ENCODE measurements at regions not wholly inside any gene's neighbourhood (a gene's known extent, or its start where the extent isn't known, plus 50 kb on each side); places are given as distances from the start of the nearest gene placed in this dataset.
"Not testable (repeated sequence)": the region's sequence is repeated elsewhere in the genome, so short reads cannot be mapped to it uniquely, and the experiment has no call there.

- H3K9ac ChIP-seq (ENCODE audit: low read depth, low read length): no peak overlapping the region
- H3K27me3 ChIP-seq (ENCODE audit: control insufficient read depth, insufficient read depth, low read length): peaks cover 10% of the 10 kb centered on the region
- no peak overlapping the region for H3K4me2 ChIP-seq (ENCODE audit: low read length)
- H3K36me3 ChIP-seq (ENCODE audit: insufficient read depth, low read length): no peaks in the 10 kb centered on the region
- H3K4me3 ChIP-seq (ENCODE audit: low read length): no peak overlapping the region
- H3K4me1 ChIP-seq (ENCODE audit: control insufficient read depth, insufficient read depth, low read length): no peaks in the 10 kb centered on the region
- no peaks in the 10 kb centered on the region for H3K9me3 ChIP-seq (replicated peaks; ENCODE audit: low read length)
Measured at GRCh38 chr3:72082186-72082715, 297.3 kb upstream of the PROK2 start.

DNA sequence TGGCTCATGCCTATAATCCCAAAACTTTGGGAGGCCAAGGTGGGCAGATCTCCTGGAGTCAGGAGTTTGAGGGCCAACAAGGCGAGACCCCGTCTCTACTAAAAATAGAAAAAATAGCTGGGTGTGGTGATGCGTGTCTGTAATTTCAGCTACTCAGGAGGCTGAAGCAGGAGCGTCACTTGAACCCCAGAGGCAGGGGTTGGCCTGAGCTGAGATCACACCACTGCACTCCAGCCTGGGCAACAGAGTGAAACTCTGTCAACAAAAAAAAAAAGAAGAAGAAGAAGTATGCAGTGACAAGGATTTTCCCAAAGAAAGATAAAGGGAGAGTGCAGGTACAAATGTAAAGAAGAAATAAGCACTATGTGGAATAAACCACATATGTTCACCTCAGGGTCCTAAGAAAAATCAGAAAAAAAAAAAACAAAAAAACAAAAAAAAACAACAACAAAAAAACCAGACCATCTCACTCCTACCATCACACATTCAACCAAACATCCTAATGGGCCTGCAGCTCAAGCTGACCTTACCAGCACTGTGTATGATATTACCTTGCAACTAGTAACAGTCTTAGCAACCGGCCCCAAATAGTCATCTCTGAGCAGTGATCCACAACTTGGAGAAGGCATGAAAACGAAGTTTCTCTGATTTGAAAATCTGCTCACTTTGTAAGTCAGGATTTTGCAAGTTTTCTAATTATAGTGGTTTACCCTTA, 296.7 kb upstream of the PROK2 start:
- no peaks in the 10 kb centered on the region for H3K4me1 ChIP-seq (ENCODE audit: control insufficient read depth, insufficient read depth, low read length)

DNA sequence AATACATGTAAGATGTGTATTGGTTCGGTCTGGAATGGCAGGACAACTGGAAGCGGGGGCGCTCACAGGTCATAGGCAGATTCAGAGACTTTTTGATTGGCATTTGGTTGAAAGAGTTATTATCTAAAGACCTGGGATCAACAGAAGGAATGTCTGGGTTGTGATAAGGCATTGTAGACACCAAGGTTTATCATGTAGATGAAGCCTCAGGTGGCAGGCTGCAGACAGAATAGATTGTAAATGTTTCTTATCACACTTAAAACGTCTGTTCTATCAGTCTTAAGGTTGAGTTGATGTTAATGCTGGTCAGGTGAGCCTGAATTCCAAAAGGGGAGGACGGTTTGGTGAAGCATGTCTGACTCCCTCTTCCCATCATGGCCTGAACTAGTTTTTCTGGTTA, 295.9 kb upstream of the PROK2 start:
- H3K4me1 ChIP-seq (ENCODE audit: control insufficient read depth, insufficient read depth, low read length): no peaks in the 10 kb centered on the region
- H3K36me3 ChIP-seq (ENCODE audit: insufficient read depth, low read length): no peaks in the 10 kb centered on the region
- no peak overlapping the region for H3K9ac ChIP-seq (ENCODE audit: low read depth, low read length)
- H3K4me2 ChIP-seq (ENCODE audit: low read length): no peak overlapping the region
- H3K27me3 ChIP-seq (ENCODE audit: control insufficient read depth, insufficient read depth, low read length): peaks cover 9% of the 10 kb centered on the region
- H3K9me3 ChIP-seq (replicated peaks; ENCODE audit: low read length): no peaks in the 10 kb centered on the region
- no peak overlapping the region for H3K4me3 ChIP-seq (ENCODE audit: low read length)

More for the DNA sequence above, 296.7 kb upstream of the PROK2 start:
- no peaks in the 10 kb centered on the region for H3K36me3 ChIP-seq (ENCODE audit: insufficient read depth, low read length)
- H3K4me3 ChIP-seq (ENCODE audit: low read length): no peak overlapping the region
- H3K27me3 ChIP-seq (ENCODE audit: control insufficient read depth, insufficient read depth, low read length): peaks cover 10% of the 10 kb centered on the region
- H3K9ac ChIP-seq (ENCODE audit: low read depth, low read length): no peak overlapping the region
- H3K4me2 ChIP-seq (ENCODE audit: low read length): no peak overlapping the region
- no peaks in the 10 kb centered on the region for H3K9me3 ChIP-seq (replicated peaks; ENCODE audit: low read length)

DNA sequence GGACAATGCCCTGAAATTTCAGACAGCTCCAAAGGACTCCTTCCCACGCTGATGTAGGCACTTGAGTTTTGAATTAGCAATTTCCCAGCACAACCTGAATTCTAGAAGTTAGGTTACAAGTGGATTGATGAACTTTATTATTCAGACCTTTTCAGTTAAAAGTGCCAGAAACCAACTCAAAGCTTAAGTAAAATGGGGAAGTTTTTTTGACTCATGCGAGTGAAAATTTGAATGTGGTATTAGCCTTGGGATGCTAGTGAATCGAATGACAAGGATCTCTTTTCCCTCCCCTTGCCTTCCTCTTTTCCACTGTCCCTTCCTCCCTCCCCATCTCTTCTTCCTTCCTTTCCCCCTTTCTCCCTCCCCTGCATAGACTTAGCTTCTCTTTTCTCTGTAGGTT, 295.1 kb upstream of the PROK2 start:
- H3K9me3 ChIP-seq (replicated peaks; ENCODE audit: low read length): no peaks in the 10 kb centered on the region
- no peaks in the 10 kb centered on the region for H3K4me1 ChIP-seq (ENCODE audit: control insufficient read depth, insufficient read depth, low read length)
- H3K36me3 ChIP-seq (ENCODE audit: insufficient read depth, low read length): no peaks in the 10 kb centered on the region
- H3K27me3 ChIP-seq (ENCODE audit: control insufficient read depth, insufficient read depth, low read length): peaks cover 5% of the 10 kb centered on the region
- H3K4me2 ChIP-seq (ENCODE audit: low read length): no peak overlapping the region
- no peak overlapping the region for H3K4me3 ChIP-seq (ENCODE audit: low read length)
- H3K9ac ChIP-seq (ENCODE audit: low read depth, low read length): no peak overlapping the region

GRCh38 chr3:72079369-72079872, 294.5 kb upstream of the PROK2 start:
- Histone ChIP-seq H3K27me3 (ENCODE audit: control insufficient read depth, insufficient read depth, low read length) (peaks cover 5% of the 10 kb centered on the region), H3K4me3 (ENCODE audit: low read length) (no peak overlapping the region), H3K9ac (ENCODE audit: low read depth, low read length) (no peak overlapping the region), H3K9me3 (replicated peaks; ENCODE audit: low read length) (no peaks in the 10 kb centered on the region), H3K4me1 (ENCODE audit: control insufficient read depth, insufficient read depth, low read length) (no peaks in the 10 kb centered on the region), H3K36me3 (ENCODE audit: insufficient read depth, low read length) (no peaks in the 10 kb centered on the region), H3K4me2 (ENCODE audit: low read length) (no peak overlapping the region)

DNA sequence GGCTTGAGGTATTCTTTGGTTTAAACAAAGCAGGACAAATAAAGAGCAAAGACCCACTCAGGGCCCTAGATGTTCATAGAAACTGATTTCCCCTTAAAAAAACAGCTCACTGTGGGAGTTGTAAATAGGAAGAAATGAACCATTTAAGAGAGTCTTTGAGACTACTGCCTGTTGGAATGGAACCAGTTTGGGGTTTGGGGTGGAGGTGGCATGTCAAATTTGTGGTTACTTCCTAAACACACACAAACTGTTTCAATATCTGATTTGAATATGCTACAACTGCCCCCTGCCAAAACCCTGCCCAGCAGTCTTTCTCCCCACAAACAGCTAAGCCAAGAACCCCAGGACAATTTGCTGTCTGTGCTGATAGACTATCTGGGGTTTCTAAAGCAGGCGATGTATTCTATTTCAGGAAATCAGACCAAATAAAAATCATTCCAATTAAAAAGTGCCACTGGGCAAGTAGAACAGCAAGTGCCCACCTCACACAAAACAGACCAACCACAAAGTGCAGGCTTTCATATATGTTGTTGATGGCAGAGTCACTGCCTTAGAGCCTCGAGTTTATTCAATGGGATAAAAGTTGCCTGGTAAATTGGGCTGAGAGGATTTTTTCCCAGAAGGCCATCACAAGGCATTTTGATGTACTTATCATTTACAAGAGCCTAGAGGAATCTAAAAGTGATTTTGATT, 293.9 kb upstream of the PROK2 start:
- Histone ChIP-seq H3K4me3 (ENCODE audit: low read length) (no peak overlapping the region), H3K9me3 (replicated peaks; ENCODE audit: low read length) (no peaks in the 10 kb centered on the region), H3K27me3 (ENCODE audit: control insufficient read depth, insufficient read depth, low read length) (peaks cover 5% of the 10 kb centered on the region), H3K4me1 (ENCODE audit: control insufficient read depth, insufficient read depth, low read length) (no peaks in the 10 kb centered on the region), H3K36me3 (ENCODE audit: insufficient read depth, low read length) (no peaks in the 10 kb centered on the region), H3K4me2 (ENCODE audit: low read length) (no peak overlapping the region), H3K9ac (ENCODE audit: low read depth, low read length) (no peak overlapping the region)

DNA sequence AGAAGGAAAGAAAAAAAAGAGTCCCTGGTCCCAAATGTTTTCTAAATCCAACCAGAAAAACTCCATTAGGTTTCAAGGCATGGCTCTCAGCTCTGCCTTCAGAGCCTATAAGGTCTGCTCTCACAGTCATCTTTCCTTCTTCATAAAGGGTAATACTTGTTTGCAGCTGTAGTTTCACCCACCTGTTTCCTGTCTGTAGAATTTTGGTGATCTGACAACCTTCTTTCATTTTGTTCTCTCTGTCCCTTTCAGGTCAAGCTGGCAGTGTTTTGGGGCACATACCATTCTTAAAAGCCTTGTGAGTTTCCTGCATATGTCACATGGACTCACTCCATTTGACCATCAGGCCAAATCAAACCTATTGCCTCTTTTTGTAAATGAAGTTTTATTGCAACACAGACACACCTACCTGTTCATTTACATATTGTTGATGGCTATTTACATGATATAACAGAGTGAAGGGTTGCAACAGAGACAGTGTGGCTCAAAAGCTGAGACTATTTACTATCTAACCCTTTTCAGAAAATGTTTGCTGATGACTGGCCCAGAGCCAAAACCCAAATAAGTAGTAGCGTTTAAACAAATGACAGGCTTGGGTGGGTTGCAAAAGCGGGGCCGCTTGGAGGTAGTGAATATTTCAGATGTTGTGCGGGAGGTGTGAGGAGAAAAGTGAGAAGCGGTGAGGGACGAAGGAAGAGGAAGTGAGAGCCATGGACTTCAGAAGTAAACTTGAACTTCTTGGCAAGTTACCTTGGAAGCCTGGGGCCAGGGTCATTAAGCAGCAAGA, 292.7 kb upstream of the PROK2 start:
- Histone ChIP-seq H3K4me1 (ENCODE audit: control insufficient read depth, insufficient read depth, low read length) (no peaks in the 10 kb centered on the region), H3K9me3 (replicated peaks; ENCODE audit: low read length) (no peaks in the 10 kb centered on the region), H3K4me3 (ENCODE audit: low read length) (no peak overlapping the region), H3K4me2 (ENCODE audit: low read length) (no peak overlapping the region), H3K27me3 (ENCODE audit: control insufficient read depth, insufficient read depth, low read length) (peaks cover 5% of the 10 kb centered on the region), H3K9ac (ENCODE audit: low read depth, low read length) (no peak overlapping the region), H3K36me3 (ENCODE audit: insufficient read depth, low read length) (no peaks in the 10 kb centered on the region)

GRCh38 chr3:72075848-72076247, 290.9 kb upstream of the PROK2 start:
- H3K4me3 ChIP-seq (ENCODE audit: low read length); H3K9ac ChIP-seq (ENCODE audit: low read depth, low read length); H3K27me3 ChIP-seq (ENCODE audit: control insufficient read depth, insufficient read depth, low read length); H3K4me1 ChIP-seq (ENCODE audit: control insufficient read depth, insufficient read depth, low read length); H3K9me3 ChIP-seq (replicated peaks; ENCODE audit: low read length); H3K4me2 ChIP-seq (ENCODE audit: low read length); H3K36me3 ChIP-seq (ENCODE audit: insufficient read depth, low read length): not testable (repeated sequence)

GRCh38 chr3:72071624-72072023, 286.7 kb upstream of the PROK2 start:
- Histone ChIP-seq H3K4me2 (ENCODE audit: low read length) (no peak overlapping the region), H3K9me3 (replicated peaks; ENCODE audit: low read length) (no peaks in the 10 kb centered on the region), H3K4me1 (ENCODE audit: control insufficient read depth, insufficient read depth, low read length) (no peaks in the 10 kb centered on the region), H3K4me3 (ENCODE audit: low read length) (no peak overlapping the region), H3K9ac (ENCODE audit: low read depth, low read length) (no peak overlapping the region), H3K36me3 (ENCODE audit: insufficient read depth, low read length) (no peaks in the 10 kb centered on the region), H3K27me3 (ENCODE audit: control insufficient read depth, insufficient read depth, low read length) (no peaks in the 10 kb centered on the region)

DNA sequence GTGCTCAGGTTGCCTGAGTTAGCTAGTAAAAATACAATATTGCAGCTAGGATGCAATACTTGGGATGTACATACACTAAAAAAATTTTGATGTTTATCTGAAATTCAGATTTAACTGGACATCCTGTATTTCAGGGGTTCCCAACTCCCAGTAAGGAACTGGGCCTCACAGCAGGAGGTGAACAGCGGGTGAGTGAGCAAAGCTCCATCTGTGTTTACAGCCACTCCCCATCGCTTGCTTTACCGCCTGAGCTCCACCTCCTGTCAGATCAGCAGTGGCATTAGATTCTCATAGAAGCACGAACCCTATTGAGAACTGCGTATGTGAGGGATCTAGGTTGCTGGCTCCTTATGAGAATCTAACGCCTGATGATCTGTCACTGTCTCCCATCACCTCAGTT, 285.1 kb upstream of the PROK2 start:
- Histone ChIP-seq H3K9ac (ENCODE audit: low read depth, low read length) (no peak overlapping the region), H3K4me1 (ENCODE audit: control insufficient read depth, insufficient read depth, low read length) (no peaks in the 10 kb centered on the region), H3K27me3 (ENCODE audit: control insufficient read depth, insufficient read depth, low read length) (peaks cover 3% of the 10 kb centered on the region), H3K9me3 (replicated peaks; ENCODE audit: low read length) (no peaks in the 10 kb centered on the region), H3K36me3 (ENCODE audit: insufficient read depth, low read length) (no peaks in the 10 kb centered on the region), H3K4me3 (ENCODE audit: low read length) (no peak overlapping the region), H3K4me2 (ENCODE audit: low read length) (no peak overlapping the region)

- Histone ChIP-seq H3K9ac (ENCODE audit: low read depth, low read length) (no peak overlapping the region), H3K4me3 (ENCODE audit: low read length) (no peak overlapping the region), H3K4me2 (ENCODE audit: low read length) (no peak overlapping the region), H3K4me1 (ENCODE audit: control insufficient read depth, insufficient read depth, low read length) (no peaks in the 10 kb centered on the region), H3K36me3 (ENCODE audit: insufficient read depth, low read length) (no peaks in the 10 kb centered on the region), H3K27me3 (ENCODE audit: control insufficient read depth, insufficient read depth, low read length) (peaks cover 3% of the 10 kb centered on the region), H3K9me3 (replicated peaks; ENCODE audit: low read length) (no peaks in the 10 kb centered on the region)
Measured at GRCh38 chr3:72069543-72069942, 284.6 kb upstream of the PROK2 start.
